DND-41 (cell line): ENCODE measurements at regions not wholly inside any gene's neighbourhood (a gene's known extent, or its start where the extent isn't known, plus 50 kb on each side); places are given as distances from the start of the nearest gene placed in this dataset.

Experiments used
- ATAC-seq: fragments of 200-7000 bp; cut with Tn5 transposase; 3 replicates; pipeline ENCODE4 v1.9.1; 2021; ENCODE audit warnings: low read depth; ENCODE audit not compliant: insufficient read depth
- DNase-seq: peaks from one replicate; pipeline ENCODE4 v3.0.0-alpha.2; 2020
- H2AFZ ChIP-seq: 2 replicates; pipeline ENCODE4 v1.6.0; 2012; ENCODE audit warnings: low read depth, low read length
- H3K27ac ChIP-seq: 2 replicates; pipeline ENCODE4 v1.5.1; 2012; ENCODE audit warnings: low read length, inconsistent platforms
- H3K27me3 ChIP-seq: fragments of 200-600 bp; sonication (generic); 2 replicates; pipeline ENCODE4 v1.6.0; 2012; ENCODE audit warnings: low read length, mild to moderate bottlenecking, inconsistent platforms; ENCODE audit not compliant: insufficient read depth, poor library complexity
- H3K36me3 ChIP-seq: 2 replicates; pipeline ENCODE4 v1.5.1; 2012; ENCODE audit warnings: low read length, inconsistent platforms; ENCODE audit not compliant: insufficient read depth
- H3K4me1 ChIP-seq: 2 replicates; pipeline ENCODE4 v1.5.1; 2012; ENCODE audit warnings: mild to moderate bottlenecking, low read length; ENCODE audit not compliant: insufficient read depth
- H3K4me2 ChIP-seq: 2 replicates; pipeline ENCODE4 v1.6.0; 2012; ENCODE audit warnings: mild to moderate bottlenecking, moderate library complexity, low read length, inconsistent platforms; ENCODE audit not compliant: insufficient read depth
- H3K4me3 ChIP-seq, 2 experiments: fragments of 200-600 bp in 1 of 2; shearing (Covaris generic) in 1 of 2; 2 replicates each; pipeline ENCODE4 v1.5.1; 2012 to 2016; ENCODE audit warnings: inconsistent platforms in 2 of 2, low read length in 2 of 2, mild to moderate bottlenecking in 2 of 2, low read depth in 1 of 2, moderate library complexity in 1 of 2
- H3K79me2 ChIP-seq: 2 replicates; pipeline ENCODE4 v1.6.0; 2012; ENCODE audit warnings: low read length, inconsistent platforms; ENCODE audit not compliant: insufficient read depth
- H3K9ac ChIP-seq: 2 replicates; pipeline ENCODE4 v1.6.0; 2012; ENCODE audit warnings: low read depth, mild to moderate bottlenecking, inconsistent platforms, low read length, moderate library complexity
- H3K9me3 ChIP-seq: 2 replicates; pipeline ENCODE4 v1.5.1; 2012; ENCODE audit warnings: low read length, moderate library complexity, mild to moderate bottlenecking, inconsistent platforms; ENCODE audit not compliant: insufficient read depth, severe bottlenecking
- H4K20me1 ChIP-seq: 2 replicates; pipeline ENCODE4 v1.6.0; 2012; ENCODE audit warnings: low read length; ENCODE audit not compliant: insufficient read depth
- CTCF ChIP-seq: IDR thresholded peaks from 2 replicates; pipeline ENCODE4 v1.5.1; 2012; ENCODE audit warnings: borderline replicate concordance, low read length, moderate library complexity, mild to moderate bottlenecking; ENCODE audit not compliant: poor library complexity, severe bottlenecking; ENCODE audit errors: extremely low read depth
- EZH2 ChIP-seq: IDR thresholded peaks from 3 replicates; pipeline ENCODE4 v1.6.1; 2012; ENCODE audit warnings: borderline replicate concordance, low read depth, mild to moderate bottlenecking, moderate library complexity, low read length, inconsistent platforms; ENCODE audit not compliant: severe bottlenecking

- Histone ChIP-seq H3K36me3 (no peaks in the 10 kb centered on the region), H3K27me3 (no peaks in the 10 kb centered on the region), H3K9me3 (no peaks in the 10 kb centered on the region), H3K4me3 (no peak overlapping the region), H4K20me1 (no peaks in the 10 kb centered on the region), H3K79me2 (no peaks in the 10 kb centered on the region), H3K4me1 (no peaks in the 10 kb centered on the region), H2AFZ (no peak overlapping the region), H3K9ac (no peak overlapping the region), H3K4me2 (no peak overlapping the region), H3K27ac (no peak overlapping the region)
- no peak for TF ChIP-seq CTCF
- no peak for TF ChIP-seq EZH2
- DNase-seq (no peak), ATAC-seq (no peak)
These were observed 1371.6 kb upstream of the CELF2 start for GRCh38 chr10:9645928-9646600.

GRCh38 chr10:9654261-9654660 lies 1363.4 kb upstream of the CELF2 start:
- H3K4me3 ChIP-seq: no peak overlapping the region
- H3K27ac ChIP-seq: no peak overlapping the region
- TF ChIP-seq CTCF: no peak
- TF ChIP-seq EZH2: no peak
- no peaks in the 10 kb centered on the region for H4K20me1 ChIP-seq
- no peak overlapping the region for H3K9ac ChIP-seq
- no peak for ATAC-seq
- no peaks in the 10 kb centered on the region for H3K79me2 ChIP-seq
- H3K27me3 ChIP-seq: no peaks in the 10 kb centered on the region
- H3K4me2 ChIP-seq: no peak overlapping the region
- H3K36me3 ChIP-seq: no peaks in the 10 kb centered on the region
- no peaks in the 10 kb centered on the region for H3K9me3 ChIP-seq
- H2AFZ ChIP-seq: no peak overlapping the region
- DNase-seq: no peak
- H3K4me1 ChIP-seq: no peaks in the 10 kb centered on the region

GRCh38 chr10:9656386-9656785 lies 1361.3 kb upstream of the CELF2 start:
- no peak overlapping the region for H3K4me2 ChIP-seq
- DNase-seq: no peak
- no peak overlapping the region for H3K27ac ChIP-seq
- no peaks in the 10 kb centered on the region for H3K79me2 ChIP-seq
- no peaks in the 10 kb centered on the region for H4K20me1 ChIP-seq
- H3K4me1 ChIP-seq: no peaks in the 10 kb centered on the region
- H3K9me3 ChIP-seq: no peaks in the 10 kb centered on the region
- no peaks in the 10 kb centered on the region for H3K36me3 ChIP-seq
- H2AFZ ChIP-seq: no peak overlapping the region
- no peaks in the 10 kb centered on the region for H3K27me3 ChIP-seq
- TF ChIP-seq EZH2 (no peak), CTCF (no peak)
- no peak overlapping the region for H3K4me3 ChIP-seq
- no peak for ATAC-seq
- no peak overlapping the region for H3K9ac ChIP-seq
